PC-3 (cell line): ENCODE measurements at regions not wholly inside any gene's neighbourhood (a gene's known extent, or its start where the extent isn't known, plus 50 kb on each side); places are given as distances from the start of the nearest gene placed in this dataset.

ENCODE experiments used
- EZH2 ChIP-seq: fragments of 300-600 bp; sonication (generic); IDR thresholded peaks from one replicate; pipeline ENCODE4 v1.6.1; 2017; ENCODE audit warnings: antibody characterized with exemption, mild to moderate bottlenecking, low read length; ENCODE audit not compliant: unreplicated experiment
- EZH2phosphoT487 ChIP-seq: fragments of 300-600 bp; sonication (generic); IDR thresholded peaks from 2 replicates; pipeline ENCODE4 v1.6.1; 2018; ENCODE audit warnings: mild to moderate bottlenecking, antibody characterized with exemption, low read length, borderline replicate concordance
- TF ChIP-seq, protein P1 (sequence below): fragments of 300-600 bp; sonication (generic); conservative IDR thresholded peaks from 2 replicates; pipeline ENCODE4 v1.5.1; 2017; ENCODE audit warnings: antibody characterized with exemption, low read depth, mild to moderate bottlenecking, low read length

DNA sequence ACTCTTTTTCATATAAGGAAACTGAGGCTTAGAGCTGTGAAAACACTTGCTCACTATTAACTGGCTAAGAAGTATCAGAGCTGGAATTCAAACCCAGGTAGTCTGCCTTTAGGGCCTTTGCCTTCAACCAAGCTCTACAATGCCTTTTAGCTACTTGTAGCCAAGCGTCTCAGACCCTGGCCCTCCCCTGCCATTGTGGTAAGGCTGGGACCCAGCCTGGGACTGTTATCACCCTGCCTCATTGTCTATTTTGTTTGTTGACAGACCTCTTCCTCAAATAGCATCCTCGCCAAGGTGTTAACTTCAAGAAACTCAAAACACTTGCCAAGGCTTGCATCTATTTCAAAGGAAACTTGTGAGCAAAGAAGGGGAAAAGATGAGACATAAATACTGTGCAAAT lies 76.7 kb upstream of the CD28 start:
- TF ChIP-seq, protein P1, sequence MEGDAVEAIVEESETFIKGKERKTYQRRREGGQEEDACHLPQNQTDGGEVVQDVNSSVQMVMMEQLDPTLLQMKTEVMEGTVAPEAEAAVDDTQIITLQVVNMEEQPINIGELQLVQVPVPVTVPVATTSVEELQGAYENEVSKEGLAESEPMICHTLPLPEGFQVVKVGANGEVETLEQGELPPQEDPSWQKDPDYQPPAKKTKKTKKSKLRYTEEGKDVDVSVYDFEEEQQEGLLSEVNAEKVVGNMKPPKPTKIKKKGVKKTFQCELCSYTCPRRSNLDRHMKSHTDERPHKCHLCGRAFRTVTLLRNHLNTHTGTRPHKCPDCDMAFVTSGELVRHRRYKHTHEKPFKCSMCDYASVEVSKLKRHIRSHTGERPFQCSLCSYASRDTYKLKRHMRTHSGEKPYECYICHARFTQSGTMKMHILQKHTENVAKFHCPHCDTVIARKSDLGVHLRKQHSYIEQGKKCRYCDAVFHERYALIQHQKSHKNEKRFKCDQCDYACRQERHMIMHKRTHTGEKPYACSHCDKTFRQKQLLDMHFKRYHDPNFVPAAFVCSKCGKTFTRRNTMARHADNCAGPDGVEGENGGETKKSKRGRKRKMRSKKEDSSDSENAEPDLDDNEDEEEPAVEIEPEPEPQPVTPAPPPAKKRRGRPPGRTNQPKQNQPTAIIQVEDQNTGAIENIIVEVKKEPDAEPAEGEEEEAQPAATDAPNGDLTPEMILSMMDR, result no peak
- TF ChIP-seq EZH2, result no peak
- no peak for TF ChIP-seq EZH2phosphoT487
